Ovary (tissue), 3 donors: ENCODE measurements at regions not wholly inside any gene's neighbourhood (a gene's known extent, or its start where the extent isn't known, plus 50 kb on each side); places are given as distances from the start of the nearest gene placed in this dataset.

Source experiments
- POLR2A ChIP-seq: fragments of 450-650 bp; IDR thresholded peaks from one replicate; pipeline ENCODE4 v1.6.1; 2017; ENCODE audit warnings: antibody characterized with exemption, mild to moderate bottlenecking, moderate library complexity
- TF ChIP-seq, protein P1 (sequence below), 3 donors: fragments of 450-650 bp in 2 of 3; fragments of 200-600 bp in 1 of 3; IDR thresholded peaks; one replicate each; pipeline versions ENCODE4 v1.5.1 to v1.8.0; 2016 to 2022; ENCODE audit warnings: antibody characterized with exemption in 3 of 3, mild to moderate bottlenecking in 1 of 3
- donor health status: DM: no; HTN: no; CAD: no.

- TF ChIP-seq, protein P1, sequence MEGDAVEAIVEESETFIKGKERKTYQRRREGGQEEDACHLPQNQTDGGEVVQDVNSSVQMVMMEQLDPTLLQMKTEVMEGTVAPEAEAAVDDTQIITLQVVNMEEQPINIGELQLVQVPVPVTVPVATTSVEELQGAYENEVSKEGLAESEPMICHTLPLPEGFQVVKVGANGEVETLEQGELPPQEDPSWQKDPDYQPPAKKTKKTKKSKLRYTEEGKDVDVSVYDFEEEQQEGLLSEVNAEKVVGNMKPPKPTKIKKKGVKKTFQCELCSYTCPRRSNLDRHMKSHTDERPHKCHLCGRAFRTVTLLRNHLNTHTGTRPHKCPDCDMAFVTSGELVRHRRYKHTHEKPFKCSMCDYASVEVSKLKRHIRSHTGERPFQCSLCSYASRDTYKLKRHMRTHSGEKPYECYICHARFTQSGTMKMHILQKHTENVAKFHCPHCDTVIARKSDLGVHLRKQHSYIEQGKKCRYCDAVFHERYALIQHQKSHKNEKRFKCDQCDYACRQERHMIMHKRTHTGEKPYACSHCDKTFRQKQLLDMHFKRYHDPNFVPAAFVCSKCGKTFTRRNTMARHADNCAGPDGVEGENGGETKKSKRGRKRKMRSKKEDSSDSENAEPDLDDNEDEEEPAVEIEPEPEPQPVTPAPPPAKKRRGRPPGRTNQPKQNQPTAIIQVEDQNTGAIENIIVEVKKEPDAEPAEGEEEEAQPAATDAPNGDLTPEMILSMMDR (IDR thresholded peaks at IDR 0.05), result no peak
- TF ChIP-seq POLR2A, result no peak
Observed at GRCh38 chr2:72051204-72051603, 96.5 kb downstream of the CYP26B1 start.
